ENCODE measurements at regions not wholly inside any gene's neighbourhood (a gene's known extent, or its start where the extent isn't known, plus 50 kb on each side); places are given as distances from the start of the nearest gene placed in this dataset.

- intact Hi-C loops (cut with micrococcal nuclease) = no loop called here
- no peak overlapping the region for H4K5ac ChIP-seq (ENCODE audit: low read depth, low read length)
- H3K9me3 ChIP-seq (ENCODE audit: control insufficient read depth, insufficient read depth, low read length) = no peaks in the 10 kb centered on the region
- DNase-seq (no peak), ATAC-seq (ENCODE audit: low read depth) (no peak)
- no peak overlapping the region for H2BK5ac ChIP-seq (ENCODE audit: low read depth, low read length, poor library complexity, severe bottlenecking)
- H3K56ac ChIP-seq (ENCODE audit: extremely low read depth, insufficient read depth, low read length) = no peak overlapping the region
- BruUV-seq (replicated peaks) = no TSS peak
- H3K14ac ChIP-seq (replicated peaks; ENCODE audit: low read depth, low read length) = no peak overlapping the region
- TF ChIP-seq ELK1 (IDR thresholded peaks at IDR 0.05; ENCODE audit: borderline replicate concordance, low read depth, low read length) = no peak
- TF ChIP-seq RAD21 (IDR thresholded peaks at IDR 0.05; ENCODE audit: low read length) = no peak
- TF ChIP-seq MAFK (IDR thresholded peaks at IDR 0.05; ENCODE audit: low read depth, low read length) = no peak
- TF ChIP-seq SMC3 (IDR thresholded peaks at IDR 0.05; ENCODE audit: low read depth, low read length) = no peak
- TF ChIP-seq, protein P1, sequence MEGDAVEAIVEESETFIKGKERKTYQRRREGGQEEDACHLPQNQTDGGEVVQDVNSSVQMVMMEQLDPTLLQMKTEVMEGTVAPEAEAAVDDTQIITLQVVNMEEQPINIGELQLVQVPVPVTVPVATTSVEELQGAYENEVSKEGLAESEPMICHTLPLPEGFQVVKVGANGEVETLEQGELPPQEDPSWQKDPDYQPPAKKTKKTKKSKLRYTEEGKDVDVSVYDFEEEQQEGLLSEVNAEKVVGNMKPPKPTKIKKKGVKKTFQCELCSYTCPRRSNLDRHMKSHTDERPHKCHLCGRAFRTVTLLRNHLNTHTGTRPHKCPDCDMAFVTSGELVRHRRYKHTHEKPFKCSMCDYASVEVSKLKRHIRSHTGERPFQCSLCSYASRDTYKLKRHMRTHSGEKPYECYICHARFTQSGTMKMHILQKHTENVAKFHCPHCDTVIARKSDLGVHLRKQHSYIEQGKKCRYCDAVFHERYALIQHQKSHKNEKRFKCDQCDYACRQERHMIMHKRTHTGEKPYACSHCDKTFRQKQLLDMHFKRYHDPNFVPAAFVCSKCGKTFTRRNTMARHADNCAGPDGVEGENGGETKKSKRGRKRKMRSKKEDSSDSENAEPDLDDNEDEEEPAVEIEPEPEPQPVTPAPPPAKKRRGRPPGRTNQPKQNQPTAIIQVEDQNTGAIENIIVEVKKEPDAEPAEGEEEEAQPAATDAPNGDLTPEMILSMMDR (conservative IDR thresholded peaks at IDR 0.05; ENCODE audit: low read depth, low read length) = no peak
- TF ChIP-seq POLR2A (IDR thresholded peaks at IDR 0.05; ENCODE audit: low read depth, low read length) = no peak
- no peak for TF ChIP-seq RCOR1 (IDR thresholded peaks at IDR 0.05; ENCODE audit: insufficient replicate concordance, low read length)
- no peak for TF ChIP-seq NFE2L2 (IDR thresholded peaks at IDR 0.05; ENCODE audit: low read depth, low read length)
- no peak for TF ChIP-seq BHLHE40 (IDR thresholded peaks at IDR 0.05; ENCODE audit: low read depth, low read length)
- no CpG with 5 or more reads among the region's 4 CpGs for WGBS, 2 experiments (ENCODE audit: extremely low coverage in 2 of 2, insufficient read length in 1 of 2)
- H3K4me1 ChIP-seq (ENCODE audit: control insufficient read depth, insufficient read depth, low read length) = no peaks in the 10 kb centered on the region
- H3K9me1 ChIP-seq (ENCODE audit: insufficient read depth, low read length) = no peaks in the 10 kb centered on the region
- no peak overlapping the region for H2BK20ac ChIP-seq (ENCODE audit: low read depth, low read length)
- no peak overlapping the region for H4K8ac ChIP-seq (ENCODE audit: low read depth in 2 of 2, low read length in 2 of 2)
- H3K27me3 ChIP-seq (ENCODE audit: control insufficient read depth, insufficient read depth, low read length) = no peaks in the 10 kb centered on the region
- H2AK5ac ChIP-seq (ENCODE audit: low read depth, low read length) = no peak overlapping the region
- no peaks in the 10 kb centered on the region for H4K20me1 ChIP-seq (ENCODE audit: insufficient read depth, low read length)
- H3K27ac ChIP-seq (ENCODE audit: insufficient read depth, low read length) = no peak overlapping the region
- H3K9ac ChIP-seq (ENCODE audit: low read depth, low read length) = no peak overlapping the region
- H3K79me1 ChIP-seq (ENCODE audit: low read depth in 1 of 2, low read length in 2 of 2) = no peaks in the 10 kb centered on the region
- in situ Hi-C loops (cut with MboI; ENCODE audit: low sequenced_read_pairs) = no loop called here
- H3K18ac ChIP-seq (ENCODE audit: low read depth, low read length) = no peak overlapping the region
- H4K91ac ChIP-seq (ENCODE audit: insufficient read depth, low read depth, low read length) = no peak overlapping the region
- no peak overlapping the region for H2BK120ac ChIP-seq (ENCODE audit: low read depth, low read length)
- CTCF ChIA-PET = no interaction called here
- no peak overlapping the region for H3K4me2 ChIP-seq (ENCODE audit: low read depth, low read length)
- no peaks in the 10 kb centered on the region for H3K36me3 ChIP-seq (ENCODE audit: control insufficient read depth, insufficient read depth, low read length)
- H2AFZ ChIP-seq (replicated peaks; ENCODE audit: low read length, poor library complexity) = no peak overlapping the region
- POLR2A ChIA-PET (ENCODE audit: unreplicated experiment) = no interaction called here
- no peak overlapping the region for H2AK9ac ChIP-seq (replicated peaks; ENCODE audit: low read depth, low read length, poor library complexity)
- H3K23ac ChIP-seq (ENCODE audit: low read depth, low read length) = no peak overlapping the region
- dilution Hi-C loops (cut with HindIII; ENCODE audit: low sequenced_read_pairs, unreplicated experiment) = no loop called here
- no peak overlapping the region for H3K4ac ChIP-seq (ENCODE audit: low read depth, low read length)
- no peak overlapping the region for H2BK15ac ChIP-seq (ENCODE audit: low read depth, low read length)
- H3K4me3 ChIP-seq (ENCODE audit: insufficient read depth, low read depth, low read length) = no peak overlapping the region
Measured at GRCh38 chr21:15362458-15362857, 297.7 kb upstream of the NRIP1 start.

Data from IMR-90 (cell line).